HG03066 (cell line): ENCODE measurements at regions not wholly inside any gene's neighbourhood (a gene's known extent, or its start where the extent isn't known, plus 50 kb on each side); places are given as distances from the start of the nearest gene placed in this dataset.

Source experiments
- ATAC-seq: cut with Tn5 transposase; IDR thresholded peaks from one replicate; pipeline ENCODE4 v1.9.1; 2021; ENCODE audit warnings: low read depth; ENCODE audit not compliant: unreplicated experiment

- no peak for ATAC-seq
Observed at GRCh38 chr3:18648868-18649462, 223.8 kb upstream of the SATB1 start.

- no peak for ATAC-seq
Observed at GRCh38 chr3:18648159-18648558, 223.0 kb upstream of the SATB1 start.

- no peak for ATAC-seq
Observed at GRCh38 chr3:18645619-18646018, 220.5 kb upstream of the SATB1 start.

GRCh38 chr3:18643281-18643680, 218.1 kb upstream of the SATB1 start:
- no peak for ATAC-seq

- no peak for ATAC-seq
Observed at GRCh38 chr3:18641916-18642315, 216.8 kb upstream of the SATB1 start.

- ATAC-seq: no peak
Observed at GRCh38 chr3:18635215-18635614, 210.1 kb upstream of the SATB1 start.

GRCh38 chr3:18634461-18634860, 209.3 kb upstream of the SATB1 start:
- no peak for ATAC-seq

- ATAC-seq: no peak
Observed at GRCh38 chr3:18633002-18633401, 207.9 kb upstream of the SATB1 start.

GRCh38 chr3:18630295-18630694, 205.2 kb upstream of the SATB1 start:
- ATAC-seq: no peak

- ATAC-seq: no peak
Observed at GRCh38 chr3:18625085-18625484, 199.9 kb upstream of the SATB1 start.

GRCh38 chr3:18623220-18623619, 198.1 kb upstream of the SATB1 start:
- ATAC-seq: no peak

- ATAC-seq: no peak
Observed at GRCh38 chr3:18618723-18619122, 193.6 kb upstream of the SATB1 start.

GRCh38 chr3:18611991-18612390, 186.9 kb upstream of the SATB1 start:
- ATAC-seq: no peak

GRCh38 chr3:18609187-18609586, 184.0 kb upstream of the SATB1 start:
- no peak for ATAC-seq

- ATAC-seq: no peak
Observed at GRCh38 chr3:18597919-18598318, 172.8 kb upstream of the SATB1 start.

- ATAC-seq: no peak
Observed at GRCh38 chr3:18593231-18593630, 168.1 kb upstream of the SATB1 start.

- ATAC-seq: no peak
Observed at GRCh38 chr3:18591120-18591519, 166.0 kb upstream of the SATB1 start.

GRCh38 chr3:18586076-18586475, 160.9 kb upstream of the SATB1 start:
- ATAC-seq: no peak

- no peak for ATAC-seq
Observed at GRCh38 chr3:18585004-18585968, 160.1 kb upstream of the SATB1 start.

- ATAC-seq: no peak
Observed at GRCh38 chr3:18580268-18580667, 155.1 kb upstream of the SATB1 start.

GRCh38 chr3:18579661-18580060, 154.5 kb upstream of the SATB1 start:
- no peak for ATAC-seq

- no peak for ATAC-seq
Observed at GRCh38 chr3:18575573-18575972, 150.4 kb upstream of the SATB1 start.
